Heart left ventricle (tissue), 16 donors: ENCODE measurements at regions not wholly inside any gene's neighbourhood (a gene's known extent, or its start where the extent isn't known, plus 50 kb on each side); places are given as distances from the start of the nearest gene placed in this dataset.

ENCODE experiments used
- ATAC-seq, 4 donors: fragments of 200-7000 bp; cut with Tn5 transposase; one replicate each; pipeline ENCODE4 v1.9.1; 2020 to 2022; ENCODE audit warnings: moderate library complexity in 4 of 4, mild to moderate bottlenecking in 3 of 4, moderate number of reproducible peaks in 1 of 4
- DNase-seq, 5 donors: peaks; one replicate each; pipeline ENCODE4 v3.0.0-alpha.2; 2020
- H3K27ac ChIP-seq, 12 donors: fragments of 200-600 bp; sonication (generic) in 4 of 12; one replicate each; pipeline versions ENCODE4 v1.5.0 to v1.8.0; 2016 to 2022; ENCODE audit warnings: mild to moderate bottlenecking in 2 of 12
- H3K27me3 ChIP-seq, 9 donors: fragments of 200-600 bp; sonication (generic) in 2 of 9; one replicate each; pipeline versions ENCODE4 v1.5.1 to v1.8.0; 2016 to 2022; ENCODE audit warnings: mild to moderate bottlenecking in 3 of 9
- H3K36me3 ChIP-seq, 9 donors: fragments of 200-600 bp; sonication (generic) in 2 of 9; one replicate each; pipeline versions ENCODE4 v1.5.0 to v1.8.0; 2018 to 2022; ENCODE audit warnings: mild to moderate bottlenecking in 2 of 9
- H3K4me1 ChIP-seq, 12 donors: fragments of 200-600 bp; sonication (generic) in 4 of 12; one replicate each; pipeline versions ENCODE4 v1.5.0 to v1.8.0; 2016 to 2022; ENCODE audit warnings: mild to moderate bottlenecking in 3 of 12
- H3K4me3 ChIP-seq, 12 donors: fragments of 200-600 bp; sonication (generic) in 4 of 12; one replicate each; pipeline versions ENCODE4 v1.5.0 to v1.8.0; 2017 to 2022; ENCODE audit warnings: mild to moderate bottlenecking in 9 of 12, moderate library complexity in 4 of 12
- H3K9me3 ChIP-seq, 12 donors: fragments of 200-600 bp; sonication (generic) in 4 of 12; one replicate each; pipeline versions ENCODE4 v1.5.0 to v1.8.0; 2016 to 2022; ENCODE audit warnings: mild to moderate bottlenecking in 1 of 12
- CTCF ChIP-seq, 12 donors: fragments of 200-600 bp; sonication (generic) in 4 of 12; IDR thresholded peaks; one replicate each; pipeline versions ENCODE4 v1.5.0 to v1.8.0; 2018 to 2022; ENCODE audit warnings: antibody characterized with exemption in 12 of 12, mild to moderate bottlenecking in 5 of 12
- POLR2A ChIP-seq, 2 donors: fragments of 450-650 bp; IDR thresholded peaks; one replicate each; pipeline ENCODE4 v1.6.1; 2017; ENCODE audit warnings: antibody characterized with exemption in 2 of 2, mild to moderate bottlenecking in 2 of 2, moderate library complexity in 2 of 2
- WGBS, 4 donors: extraction: QIAGEN DNeasy Blood & Tissue Kit in 2 of 4; methylation state at CpG; one replicate each; pipeline versions ENCODE4 v1.1.5 to v1.1.7; 2013 to 2018; 5-methylcytosine and 5-hydroxymethylcytosine counted together
- intact Hi-C, 10 donors: fragments of 100-400 bp; cut with DNase I; formaldehyde crosslinking; loops; one replicate each; pipeline versions ENCODE4 v1.11.1 to v1.14.2; 2022
- donor health status: ischemic (EF 13 %, LVEDD 7.1; RV severe dilation, severe dysfunction).
- donor health status: healthy with polysubstance abuse.
- donor health status: DM: no; HTN: yes; CAD: no.
- donor health status: DM: no; HTN: no; CAD: no.
- donor health status: ischemic (EF 25% LVEDD 6.9; RV normal size, moderate dysfunction).
- donor health status: ischemic (EF 25% LVEDD 5.7; RV mildly dilated, moderate dysfunction).
- donor health status: healthy.
- donor health status: DM: yes; HTN: yes; CAD: no.
- donor health status: ischemic (EF 35%, LVEDD 5.7; RV mildly dilated, moderate dysfunction).
- donor health status: nonischemic (EF 11% LVEDD 7.7; RV severe dilation, severe dysfunction).
- donor health status: DM: yes; HTN: yes; CAD: no.
- donor health status: PGD.
- donor health status: ischemic (EF 29% LVEDD 5.4; RV normal size, mild dysfunction).
- donor health status: nonischemic (EF 23%, LVEDD 6.1; RV moderate dilation, normal function).

- DNase-seq, result no peak
- no peaks in the 10 kb centered on the region for H3K36me3 ChIP-seq
- WGBS, 4 donors, result 90 to 94% (median 92%) methylated on average over 4 of the region's 4 CpGs
- H3K27me3 ChIP-seq, result peaks cover 0 to 10% (median 0%) of the 10 kb centered on the region in 9 donors
- H3K27ac ChIP-seq, result no peak overlapping the region
- ATAC-seq, result no peak
- H3K4me3 ChIP-seq, result no peak overlapping the region
- H3K4me1 ChIP-seq, result peaks cover 0 to 32% (median 17%) of the 10 kb centered on the region in 12 donors
- H3K9me3 ChIP-seq, result no peaks in the 10 kb centered on the region
- TF ChIP-seq POLR2A (IDR thresholded peaks at IDR 0.05) (no peak), CTCF (IDR thresholded peaks at IDR 0.05) (no peak)
- intact Hi-C loops, result no loop called here
Observed at GRCh38 chr15:66625974-66626373, 60.2 kb upstream of the LCTL start.

GRCh38 chr15:66628976-66629723 is 63.4 kb upstream of the LCTL start:
- Histone ChIP-seq H3K9me3 (no peaks in the 10 kb centered on the region), H3K27me3 (no peaks in the 10 kb centered on the region), H3K36me3 (no peaks in the 10 kb centered on the region), H3K4me1 (peaks cover 0 to 29% (median 9%) of the 10 kb centered on the region in 12 donors), H3K4me3 (no peak overlapping the region), H3K27ac (peak overlapping the region in 2 of 12 donors; percentile 28 to 57)
- TF ChIP-seq CTCF (IDR thresholded peaks at IDR 0.05) (no peak), POLR2A (IDR thresholded peaks at IDR 0.05) (no peak)
- intact Hi-C loops, result no loop called here
- 83 to 93% (median 86%) methylated on average over 8 of the region's 8 CpGs for WGBS, 4 donors
- no peak for DNase-seq
- no peak for ATAC-seq

GRCh38 chr15:66629817-66630576 is 64.2 kb upstream of the LCTL start:
- WGBS, 4 donors, result 62 to 77% (median 68%) methylated on average over 4 of the region's 4 CpGs
- no peak overlapping the region for H3K4me3 ChIP-seq
- no peaks in the 10 kb centered on the region for H3K9me3 ChIP-seq
- no peak for ATAC-seq
- H3K27ac ChIP-seq, result peak overlapping the region in 6 of 12 donors; percentile 28 to 57 (median 36)
- TF ChIP-seq POLR2A (IDR thresholded peaks at IDR 0.05) (no peak), CTCF (IDR thresholded peaks at IDR 0.05) (no peak)
- intact Hi-C loops, result loop anchor here in 2 of 10 donors (5.0 kb wide), 2 partner anchors 42 to 52 kb away; no protein-coding TSS in a partner anchor
- no peaks in the 10 kb centered on the region for H3K36me3 ChIP-seq
- H3K4me1 ChIP-seq, result peaks cover 0 to 29% (median 9%) of the 10 kb centered on the region in 12 donors
- no peak for DNase-seq
- no peaks in the 10 kb centered on the region for H3K27me3 ChIP-seq

GRCh38 chr15:66630801-66631351 is 65.1 kb upstream of the LCTL start:
- ATAC-seq (peak; percentile 11 to 38 (median 24)), DNase-seq (no peak)
- Histone ChIP-seq H3K4me1 (peaks cover 0 to 29% (median 9%) of the 10 kb centered on the region in 12 donors), H3K4me3 (no peak overlapping the region), H3K27me3 (no peaks in the 10 kb centered on the region), H3K36me3 (no peaks in the 10 kb centered on the region), H3K27ac (peak overlapping the region in 7 of 12 donors; percentile 28 to 57 (median 32)), H3K9me3 (no peaks in the 10 kb centered on the region)
- TF ChIP-seq CTCF (IDR thresholded peaks at IDR 0.05), result no peak
- TF ChIP-seq POLR2A (IDR thresholded peaks at IDR 0.05), result no peak
- WGBS, 4 donors, result 53 to 71% (median 66%) methylated on average over 16 to 17 of the region's 17 CpGs
- intact Hi-C loops, result loop anchor here in 2 of 10 donors (5.0 kb wide), 2 partner anchors 41 to 51 kb away; no protein-coding TSS in a partner anchor
